ENCODE measurements at regions not wholly inside any gene's neighbourhood (a gene's known extent, or its start where the extent isn't known, plus 50 kb on each side); places are given as distances from the start of the nearest gene placed in this dataset.

GRCh38 chr10:78972947-78973900 lies 95.5 kb upstream of the ZMIZ1 start:
- DNase-seq (ENCODE audit: low read depth), result peak; percentile 96

DNA sequence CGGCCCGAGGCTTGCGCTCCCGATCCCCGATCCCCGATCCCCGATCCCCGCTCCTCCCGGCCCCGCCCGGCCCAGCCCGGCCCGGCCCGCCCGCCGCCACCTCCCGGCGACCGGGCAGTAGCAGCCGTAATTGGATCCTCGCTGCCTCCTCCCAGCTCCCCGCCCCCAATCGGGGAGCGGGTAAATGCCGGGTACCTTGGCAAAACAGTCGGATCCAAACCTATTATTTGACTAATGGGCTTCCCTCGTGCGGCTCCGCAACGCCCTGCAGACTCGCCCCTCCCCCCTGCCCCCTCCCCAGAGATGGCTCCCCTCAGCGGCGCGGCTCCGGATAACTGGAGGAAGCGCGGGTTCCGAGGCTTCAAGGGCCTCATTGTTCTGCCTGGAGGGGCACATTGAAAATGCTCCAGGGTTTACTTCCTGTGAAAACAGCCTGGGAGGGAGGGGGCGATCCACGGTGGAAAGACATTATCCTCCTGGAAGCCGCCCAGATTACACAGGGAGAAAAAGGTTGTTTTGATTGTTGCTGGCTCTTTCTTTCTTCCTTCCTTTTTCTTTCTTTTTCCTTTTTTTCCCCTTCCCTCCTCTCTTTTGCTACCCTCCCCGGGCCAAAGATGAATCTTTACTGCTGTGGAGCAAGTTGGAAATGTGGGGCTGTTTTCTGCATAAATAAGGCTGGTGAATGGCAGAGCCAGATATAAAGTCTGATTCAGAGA lies 94.7 kb upstream of the ZMIZ1 start:
- peak; percentile 79 for DNase-seq (ENCODE audit: low read depth)

DNA sequence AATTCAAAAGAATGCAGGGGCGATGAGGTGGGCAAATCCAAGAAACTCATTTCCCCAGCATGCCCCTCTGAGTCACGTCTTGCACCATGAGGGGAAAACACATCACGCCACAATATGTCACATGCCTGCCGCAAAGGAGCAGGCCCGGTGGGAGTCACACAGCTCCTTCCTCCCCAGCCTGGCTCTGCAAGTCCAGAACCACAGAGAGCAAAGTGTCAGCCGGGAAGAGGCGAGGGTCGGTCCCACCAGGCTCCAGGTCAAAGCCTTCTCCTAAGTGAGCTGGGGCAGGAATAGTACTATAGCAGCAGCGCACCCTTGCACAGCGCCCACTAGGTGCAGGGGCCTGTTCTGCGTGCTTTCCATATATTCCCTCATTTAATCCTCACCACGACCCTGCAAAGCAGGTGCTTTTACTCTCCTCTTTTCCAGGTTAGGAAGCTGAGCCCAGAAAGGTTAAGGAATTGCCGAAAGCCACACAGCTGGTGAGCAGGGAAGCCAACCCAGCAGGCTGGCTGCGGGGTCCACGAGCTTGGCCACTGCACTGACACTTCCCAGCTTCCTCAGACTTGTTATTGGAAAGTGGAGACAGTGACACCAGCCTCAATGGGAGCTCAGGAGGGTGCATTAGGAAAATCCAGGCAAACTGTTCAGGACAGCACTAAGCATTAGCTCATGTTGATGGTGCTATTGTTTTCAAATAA lies 94.0 kb upstream of the ZMIZ1 start:
- peak; percentile 87 for DNase-seq (ENCODE audit: low read depth)

GRCh38 chr10:78975926-78976325 lies 92.8 kb upstream of the ZMIZ1 start:
- no peak for DNase-seq (ENCODE audit: low read depth)

- peak; percentile 38 for DNase-seq (ENCODE audit: low read depth)
Observed at GRCh38 chr10:78976825-78977755, 91.7 kb upstream of the ZMIZ1 start.

GRCh38 chr10:78979938-78980337 lies 88.8 kb upstream of the ZMIZ1 start:
- DNase-seq (ENCODE audit: low read depth), result no peak

- no peak for DNase-seq (ENCODE audit: low read depth)
Observed at GRCh38 chr10:78980354-78980753, 88.4 kb upstream of the ZMIZ1 start.

DNA sequence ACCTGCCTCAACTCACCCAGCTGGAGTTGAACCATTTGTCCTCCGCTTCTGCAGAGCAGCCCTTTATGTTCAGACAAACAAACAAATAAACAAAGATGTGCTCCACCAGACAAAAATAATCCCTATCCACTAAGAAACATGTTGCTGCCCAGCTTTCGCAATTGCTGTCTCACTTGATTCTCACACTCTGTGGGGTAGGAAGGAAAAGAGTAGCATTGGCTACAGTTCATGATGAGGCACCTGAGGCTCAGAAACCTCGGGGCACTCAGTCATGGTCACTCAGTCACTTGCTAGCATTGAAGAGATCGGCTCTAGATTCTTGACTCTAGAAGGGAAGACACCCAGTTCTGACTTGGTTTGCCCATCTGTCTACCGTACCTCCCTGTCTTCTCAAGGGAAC lies 88.0 kb upstream of the ZMIZ1 start:
- no peak for DNase-seq (ENCODE audit: low read depth)

DNA sequence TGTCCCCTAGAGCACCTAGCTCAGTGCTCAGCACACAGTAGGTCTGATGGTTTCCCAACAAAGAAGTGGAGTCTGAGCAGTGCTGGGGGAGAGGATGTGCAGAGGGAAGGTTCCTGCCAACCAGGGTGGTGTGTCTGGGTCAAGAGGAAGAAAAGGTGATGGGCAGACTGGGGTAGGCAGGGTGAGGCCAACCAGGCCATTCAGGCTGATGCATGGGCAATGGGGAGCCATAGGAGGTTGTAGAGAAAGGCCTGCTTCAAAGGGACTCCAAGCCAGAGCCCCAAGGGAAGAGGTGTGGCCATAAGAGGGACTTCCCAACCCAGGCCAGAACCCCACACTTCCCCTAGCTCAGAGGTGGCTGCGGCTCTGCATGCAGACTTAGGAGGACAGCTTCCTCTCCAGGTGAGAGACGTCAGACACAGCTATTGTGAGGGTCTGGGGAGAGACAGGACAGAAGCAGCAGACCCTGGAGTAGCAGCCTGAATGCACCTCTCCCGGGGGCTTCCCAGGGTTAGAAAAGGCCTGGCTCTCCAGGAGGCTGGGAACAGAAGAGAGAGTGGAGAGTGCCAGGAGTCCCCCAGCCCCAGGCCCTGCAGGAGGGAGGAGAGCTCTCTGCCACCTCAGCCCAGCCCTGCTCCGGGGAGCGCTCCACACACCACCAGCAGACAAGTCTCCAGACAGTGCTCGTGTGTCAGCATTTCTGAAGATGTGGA lies 87.4 kb upstream of the ZMIZ1 start:
- no peak for DNase-seq (ENCODE audit: low read depth)

DNA sequence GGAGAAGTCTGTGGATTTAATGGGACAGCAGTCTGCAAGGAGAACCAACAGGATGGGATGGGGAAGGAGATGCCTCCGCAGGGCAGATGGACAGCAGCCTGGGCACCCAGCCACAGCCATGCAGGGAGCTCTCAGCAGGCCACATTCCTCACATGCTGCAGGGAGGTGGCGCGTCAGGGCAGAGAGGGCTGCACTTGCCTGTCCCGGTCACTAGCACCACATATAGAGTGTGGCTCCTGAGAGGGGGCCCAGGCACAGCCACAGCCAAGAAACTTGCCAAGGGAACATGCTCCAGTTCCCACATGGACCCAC lies 86.8 kb upstream of the ZMIZ1 start:
- DNase-seq (ENCODE audit: low read depth), result no peak

DNA sequence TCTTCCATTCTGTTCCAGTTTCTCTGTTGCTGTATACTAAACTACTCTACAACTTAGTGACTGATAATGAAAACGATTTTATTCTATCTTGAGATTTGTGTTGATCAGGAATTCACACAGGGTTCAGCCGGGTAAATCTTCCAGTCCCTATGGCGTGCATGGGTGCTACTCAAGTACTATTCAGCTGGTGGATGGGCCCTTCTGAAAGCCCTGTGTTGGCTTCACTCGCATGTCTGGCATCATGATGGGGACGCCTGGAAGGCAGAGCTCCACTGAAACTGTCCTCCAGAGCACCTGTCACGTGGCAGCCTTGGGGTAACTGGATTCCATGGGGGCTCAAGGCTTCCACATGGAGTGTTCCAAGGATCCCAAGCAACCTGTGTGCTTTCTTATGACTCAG lies 86.0 kb upstream of the ZMIZ1 start:
- DNase-seq (ENCODE audit: low read depth), result no peak

- no peak for DNase-seq (ENCODE audit: low read depth)
Observed at GRCh38 chr10:78983608-78984007, 85.2 kb upstream of the ZMIZ1 start.

DNA sequence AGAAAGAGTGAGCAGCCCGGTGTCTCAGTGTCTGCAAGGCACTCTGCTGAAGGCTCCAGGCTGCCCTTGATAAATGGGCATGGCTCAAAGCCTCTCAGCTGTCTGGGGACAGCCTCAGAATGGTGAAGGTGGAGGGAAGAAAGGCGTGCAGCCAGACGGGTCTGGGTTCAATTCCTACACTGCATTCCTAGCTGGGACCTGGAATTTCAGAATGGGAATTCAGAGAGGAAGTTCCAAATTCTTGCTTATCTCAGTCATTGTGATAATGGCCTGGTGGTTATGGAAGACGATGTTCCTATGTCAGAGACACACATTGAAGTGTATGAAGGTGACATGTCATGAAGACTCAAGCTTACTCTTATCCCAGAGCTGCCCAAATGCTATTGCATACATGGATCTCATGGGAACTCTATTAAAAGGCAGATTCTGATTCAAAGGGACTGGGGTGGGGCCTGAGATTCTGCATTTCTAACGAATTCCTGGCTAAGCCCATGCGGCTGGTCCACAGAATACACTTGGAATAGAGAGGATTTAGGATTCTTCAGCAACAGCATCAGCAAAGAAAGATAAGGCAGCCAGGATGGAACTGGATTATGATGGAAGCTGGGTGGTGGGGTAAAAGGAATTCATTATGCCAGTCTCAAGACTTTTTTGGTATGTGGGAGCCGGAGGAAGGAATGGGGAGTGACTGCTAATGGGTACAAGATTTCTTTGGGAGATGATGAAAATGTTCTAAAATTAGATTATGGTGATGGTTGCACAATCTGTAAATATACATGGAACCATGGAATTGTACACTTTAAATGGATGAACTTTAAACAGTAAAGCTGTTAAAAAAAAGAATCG lies 82.6 kb upstream of the ZMIZ1 start:
- DNase-seq (ENCODE audit: low read depth), result no peak

GRCh38 chr10:78991187-78991586 lies 77.6 kb upstream of the ZMIZ1 start:
- peak; percentile 50 for DNase-seq (ENCODE audit: low read depth)

GRCh38 chr10:78992333-78992732 lies 76.4 kb upstream of the ZMIZ1 start:
- DNase-seq (ENCODE audit: low read depth), result no peak

GRCh38 chr10:78993261-78993945 lies 75.4 kb upstream of the ZMIZ1 start:
- DNase-seq (ENCODE audit: low read depth), result no peak

GRCh38 chr10:78995987-78996791 lies 72.6 kb upstream of the ZMIZ1 start:
- DNase-seq (ENCODE audit: low read depth), result no peak

GRCh38 chr10:78996792-78997129 lies 72.0 kb upstream of the ZMIZ1 start:
- DNase-seq (ENCODE audit: low read depth), result no peak
